RCC 7860 (cell line): ENCODE measurements at regions not wholly inside any gene's neighbourhood (a gene's known extent, or its start where the extent isn't known, plus 50 kb on each side); places are given as distances from the start of the nearest gene placed in this dataset.

Source experiments
- DNase-seq: peaks from one replicate; pipeline ENCODE4 v3.0.0-alpha.2; 2015; ENCODE audit warnings: low spot score
- FAIRE-seq: peaks from 2 replicates; lab custom pipeline; 2012; peaks lifted over from hg19 to GRCh38; lab: Jason Lieb, UNC

- FAIRE-seq, result no peak
- DNase-seq, result no peak
Observed at GRCh38 chr6:53744321-53744720, 50.5 kb upstream of the LRRC1 start.

GRCh38 chr6:53741034-53741823 is 53.6 kb upstream of the LRRC1 start:
- DNase-seq (no peak), FAIRE-seq (no peak)

GRCh38 chr6:53737746-53738145 is 57.1 kb upstream of the LRRC1 start:
- FAIRE-seq, result no peak

GRCh38 chr6:53735896-53736295 is 58.9 kb upstream of the LRRC1 start:
- no peak for FAIRE-seq
- DNase-seq, result no peak

More at GRCh38 chr6:53737746-53738145, 57.1 kb upstream of the LRRC1 start:
- DNase-seq, result no peak

- FAIRE-seq, result peak; percentile 84
- DNase-seq, result peak; percentile 86
Observed at GRCh38 chr6:53734473-53735299, 60.1 kb upstream of the LRRC1 start.

GRCh38 chr6:53731866-53732636 is 62.8 kb upstream of the LRRC1 start:
- FAIRE-seq, result no peak
- no peak for DNase-seq

GRCh38 chr6:53730767-53731166 is 64.0 kb upstream of the LRRC1 start:
- DNase-seq, result no peak
- FAIRE-seq, result no peak

- no peak for DNase-seq
- no peak for FAIRE-seq
Observed at GRCh38 chr6:53728570-53729194, 63.1 kb upstream of the KLHL31 start.

GRCh38 chr6:53727748-53728147 is 62.2 kb upstream of the KLHL31 start:
- DNase-seq, result no peak

GRCh38 chr6:53725791-53726575 is 60.4 kb upstream of the KLHL31 start:
- FAIRE-seq (no peak), DNase-seq (peak; percentile 17)

More at GRCh38 chr6:53727748-53728147, 62.2 kb upstream of the KLHL31 start:
- FAIRE-seq, result no peak

- DNase-seq, result no peak
- no peak for FAIRE-seq
Observed at GRCh38 chr6:53724501-53724900, 58.9 kb upstream of the KLHL31 start.

- DNase-seq, result no peak
- no peak for FAIRE-seq
Observed at GRCh38 chr6:53723331-53723730, 57.8 kb upstream of the KLHL31 start.

GRCh38 chr6:53721766-53722165 is 56.2 kb upstream of the KLHL31 start:
- DNase-seq, result no peak

GRCh38 chr6:53718597-53719460 is 53.3 kb upstream of the KLHL31 start:
- DNase-seq (peak; percentile 37), FAIRE-seq (peak; percentile 72)

More at GRCh38 chr6:53721766-53722165, 56.2 kb upstream of the KLHL31 start:
- FAIRE-seq, result no peak

GRCh38 chr6:53717566-53717965 is 52.0 kb upstream of the KLHL31 start:
- no peak for FAIRE-seq
- DNase-seq, result no peak

GRCh38 chr6:53715434-53715833 is 49.9 kb upstream of the KLHL31 start:
- FAIRE-seq (no peak), DNase-seq (no peak)
